Vagina (tissue), 2 donors: ENCODE measurements at regions not wholly inside any gene's neighbourhood (a gene's known extent, or its start where the extent isn't known, plus 50 kb on each side); places are given as distances from the start of the nearest gene placed in this dataset.

Experiments
- CTCF ChIP-seq, 3 experiments: fragments of 450-650 bp in 2 of 3; fragments of 200-600 bp in 1 of 3; sonication (generic) in 1 of 3; IDR thresholded peaks; one replicate each; pipeline ENCODE4 v1.5.1; 2017 to 2019; ENCODE audit warnings: antibody characterized with exemption in 3 of 3, mild to moderate bottlenecking in 2 of 3, moderate library complexity in 2 of 3
- POLR2A ChIP-seq, 2 donors: fragments of 450-650 bp; IDR thresholded peaks; one replicate each; pipeline ENCODE4 v1.6.1; 2017; ENCODE audit warnings: antibody characterized with exemption in 2 of 2, mild to moderate bottlenecking in 2 of 2, moderate library complexity in 2 of 2
- POLR2AphosphoS5 ChIP-seq, 2 donors: sonication (generic); formaldehyde crosslinking; IDR thresholded peaks; one replicate each; pipeline ENCODE4 v1.9.0; 2017; ENCODE audit warnings: antibody characterized with exemption in 2 of 2, mild to moderate bottlenecking in 2 of 2, low read depth in 1 of 2; ENCODE audit not compliant: insufficient read depth in 1 of 2

GRCh38 chrX:3803713-3804112 lies 90.3 kb upstream of the PRKX start:
- TF ChIP-seq POLR2A (IDR thresholded peaks at IDR 0.05) (no peak), POLR2AphosphoS5 (IDR thresholded peaks at IDR 0.05; ENCODE audit: insufficient read depth in 1 of 2, low read depth in 1 of 2) (no peak), CTCF (IDR thresholded peaks at IDR 0.05) (no peak)
